ENCODE measurements at regions not wholly inside any gene's neighbourhood (a gene's known extent, or its start where the extent isn't known, plus 50 kb on each side); places are given as distances from the start of the nearest gene placed in this dataset.

GRCh38 chr1:242774256-242774655, 249.8 kb upstream of the PLD5 start:
- TF ChIP-seq, protein P1, sequence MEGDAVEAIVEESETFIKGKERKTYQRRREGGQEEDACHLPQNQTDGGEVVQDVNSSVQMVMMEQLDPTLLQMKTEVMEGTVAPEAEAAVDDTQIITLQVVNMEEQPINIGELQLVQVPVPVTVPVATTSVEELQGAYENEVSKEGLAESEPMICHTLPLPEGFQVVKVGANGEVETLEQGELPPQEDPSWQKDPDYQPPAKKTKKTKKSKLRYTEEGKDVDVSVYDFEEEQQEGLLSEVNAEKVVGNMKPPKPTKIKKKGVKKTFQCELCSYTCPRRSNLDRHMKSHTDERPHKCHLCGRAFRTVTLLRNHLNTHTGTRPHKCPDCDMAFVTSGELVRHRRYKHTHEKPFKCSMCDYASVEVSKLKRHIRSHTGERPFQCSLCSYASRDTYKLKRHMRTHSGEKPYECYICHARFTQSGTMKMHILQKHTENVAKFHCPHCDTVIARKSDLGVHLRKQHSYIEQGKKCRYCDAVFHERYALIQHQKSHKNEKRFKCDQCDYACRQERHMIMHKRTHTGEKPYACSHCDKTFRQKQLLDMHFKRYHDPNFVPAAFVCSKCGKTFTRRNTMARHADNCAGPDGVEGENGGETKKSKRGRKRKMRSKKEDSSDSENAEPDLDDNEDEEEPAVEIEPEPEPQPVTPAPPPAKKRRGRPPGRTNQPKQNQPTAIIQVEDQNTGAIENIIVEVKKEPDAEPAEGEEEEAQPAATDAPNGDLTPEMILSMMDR (IDR thresholded peaks at IDR 0.05), result no peak
- no peak for TF ChIP-seq EZH2 (IDR thresholded peaks at IDR 0.05)
- no peak for TF ChIP-seq EZH2phosphoT487 (IDR thresholded peaks at IDR 0.05)
